T47D (cell line): ENCODE measurements at regions not wholly inside any gene's neighbourhood (a gene's known extent, or its start where the extent isn't known, plus 50 kb on each side); places are given as distances from the start of the nearest gene placed in this dataset.
"Not testable (repeated sequence)": the region's sequence is repeated elsewhere in the genome, so short reads cannot be mapped to it uniquely, and the experiment has no call there.

ENCODE experiments used
- DNase-seq, 2 experiments: peaks; one replicate each; pipeline versions ENCODE4 v3.0.0 to v3.0.0-alpha.2; 2011 to 2012; ENCODE audit warnings: low read depth in 1 of 2, low spot score in 1 of 2
- JUND ChIP-seq: IDR thresholded peaks from 2 replicates; pipeline ENCODE4 v1.6.1; 2012; ENCODE audit warnings: low read depth
- in situ Hi-C: cut with HindIII; loops from 2 replicates; pipeline ENCODE4 v1.10.0; 2016; ENCODE audit warnings: low sequenced_read_pairs, low pct_unique_long_range_greater_than_20kb

- in situ Hi-C loops, result no loop called here
- TF ChIP-seq JUND, result no peak
- no peak for DNase-seq
Observed at GRCh38 chr6:44039191-44039719, 88.0 kb downstream of the MRPL14 start.

- no peak for DNase-seq
- TF ChIP-seq JUND, result no peak
- in situ Hi-C loops, result no loop called here
Observed at GRCh38 chr6:44038543-44039065, 88.6 kb downstream of the MRPL14 start.

- in situ Hi-C loops, result no loop called here
- DNase-seq, result no peak
- no peak for TF ChIP-seq JUND
Observed at GRCh38 chr6:44037847-44038542, 89.3 kb downstream of the MRPL14 start.

GRCh38 chr6:44037276-44037675 lies 90.0 kb downstream of the MRPL14 start:
- DNase-seq, in situ Hi-C loops: not testable (repeated sequence)

GRCh38 chr6:44036699-44037101 lies 90.6 kb downstream of the MRPL14 start:
- no peak for DNase-seq
- no peak for TF ChIP-seq JUND
- in situ Hi-C loops, result no loop called here

- DNase-seq, result no peak
- in situ Hi-C loops, result no loop called here
- TF ChIP-seq JUND, result no peak
Observed at GRCh38 chr6:44036196-44036595, 91.1 kb downstream of the MRPL14 start.

- DNase-seq, result no peak
- no peak for TF ChIP-seq JUND
- in situ Hi-C loops, result no loop called here
Observed at GRCh38 chr6:44035621-44036020, 91.6 kb downstream of the MRPL14 start.

GRCh38 chr6:44034931-44035345 lies 92.3 kb downstream of the MRPL14 start:
- DNase-seq, result no peak
- in situ Hi-C loops, result no loop called here
- no peak for TF ChIP-seq JUND

GRCh38 chr6:44034391-44034861 lies 92.8 kb downstream of the MRPL14 start:
- no peak for DNase-seq
- no peak for TF ChIP-seq JUND
- in situ Hi-C loops, result no loop called here

GRCh38 chr6:44030812-44031454 lies 96.3 kb downstream of the MRPL14 start:
- in situ Hi-C loops, result no loop called here
- no peak for TF ChIP-seq JUND
- DNase-seq, result no peak

- DNase-seq, result no peak
- TF ChIP-seq JUND, result no peak
- in situ Hi-C loops, result no loop called here
Observed at GRCh38 chr6:44029444-44030185, 97.6 kb downstream of the MRPL14 start.

GRCh38 chr6:44028789-44029310 lies 98.4 kb downstream of the MRPL14 start:
- DNase-seq, result no peak
- no peak for TF ChIP-seq JUND
- in situ Hi-C loops, result no loop called here
